ENCODE measurements at regions not wholly inside any gene's neighbourhood (a gene's known extent, or its start where the extent isn't known, plus 50 kb on each side); places are given as distances from the start of the nearest gene placed in this dataset.
A peak's percentile ranks its signal among the peaks of the same experiment; 100 is the strongest.

- no peaks in the 10 kb centered on the region for H3K9me3 ChIP-seq (replicated peaks)
- no peaks in the 10 kb centered on the region for H3K36me3 ChIP-seq
- no peak for DNase-seq
- H3K4me1 ChIP-seq = peaks cover 10% of the 10 kb centered on the region
- no peaks in the 10 kb centered on the region for H3K27me3 ChIP-seq
- no peak overlapping the region for H3K27ac ChIP-seq
- no peak overlapping the region for H3K4me3 ChIP-seq
Measured at GRCh38 chrX:110444996-110445395, 86.3 kb downstream of the RTL9 start.

GRCh38 chrX:110448459-110448858 lies 89.8 kb downstream of the RTL9 start:
- no peak overlapping the region for H3K4me3 ChIP-seq

GRCh38 chrX:110449312-110449711 lies 90.7 kb downstream of the RTL9 start:
- no peak for DNase-seq
- Histone ChIP-seq H3K4me1 (peaks cover 10% of the 10 kb centered on the region), H3K36me3 (no peaks in the 10 kb centered on the region), H3K9me3 (replicated peaks) (no peaks in the 10 kb centered on the region), H3K27ac (no peak overlapping the region), H3K27me3 (no peaks in the 10 kb centered on the region), H3K4me3 (no peak overlapping the region)

More at GRCh38 chrX:110448459-110448858, 89.8 kb downstream of the RTL9 start:
- peak; percentile 72 to 74 for DNase-seq
- Histone ChIP-seq H3K9me3 (replicated peaks) (no peaks in the 10 kb centered on the region), H3K4me1 (peaks cover 10% of the 10 kb centered on the region), H3K27me3 (no peaks in the 10 kb centered on the region), H3K27ac (no peak overlapping the region; the same call in 1 of the 2 replicates), H3K36me3 (no peaks in the 10 kb centered on the region)

GRCh38 chrX:110450050-110450449 lies 91.4 kb downstream of the RTL9 start:
- Histone ChIP-seq H3K36me3 (no peaks in the 10 kb centered on the region), H3K27ac (no peak overlapping the region), H3K4me3 (no peak overlapping the region), H3K9me3 (replicated peaks) (no peaks in the 10 kb centered on the region), H3K4me1 (peaks cover 10% of the 10 kb centered on the region), H3K27me3 (no peaks in the 10 kb centered on the region)
- DNase-seq = peak; percentile 63 to 91

- DNase-seq = no peak
Measured at GRCh38 chrX:110454336-110454735, 95.7 kb downstream of the RTL9 start.

GRCh38 chrX:110462957-110463356 lies 104.3 kb downstream of the RTL9 start:
- Histone ChIP-seq H3K27ac (no peak overlapping the region), H3K4me3 (no peak overlapping the region), H3K27me3 (no peaks in the 10 kb centered on the region), H3K36me3 (no peaks in the 10 kb centered on the region), H3K9me3 (replicated peaks) (no peaks in the 10 kb centered on the region), H3K4me1 (no peaks in the 10 kb centered on the region)
- peak in 1 of 2 experiments; percentile 33 for DNase-seq

More at GRCh38 chrX:110454336-110454735, 95.7 kb downstream of the RTL9 start:
- Histone ChIP-seq H3K4me1 (no peaks in the 10 kb centered on the region), H3K27ac (no peak overlapping the region), H3K9me3 (replicated peaks) (no peaks in the 10 kb centered on the region), H3K36me3 (no peaks in the 10 kb centered on the region), H3K4me3 (no peak overlapping the region), H3K27me3 (no peaks in the 10 kb centered on the region)

- Histone ChIP-seq H3K4me1 (no peaks in the 10 kb centered on the region), H3K36me3 (no peaks in the 10 kb centered on the region), H3K9me3 (replicated peaks) (no peaks in the 10 kb centered on the region), H3K27ac (no peak overlapping the region), H3K27me3 (no peaks in the 10 kb centered on the region), H3K4me3 (no peak overlapping the region)
- no peak for DNase-seq
Measured at GRCh38 chrX:110466790-110467189, 108.1 kb downstream of the RTL9 start.

- no peak overlapping the region for H3K27ac ChIP-seq
- H3K9me3 ChIP-seq (replicated peaks) = no peaks in the 10 kb centered on the region
- H3K36me3 ChIP-seq = no peaks in the 10 kb centered on the region
- no peaks in the 10 kb centered on the region for H3K4me1 ChIP-seq
- no peak for DNase-seq
- no peak overlapping the region for H3K4me3 ChIP-seq
- H3K27me3 ChIP-seq = no peaks in the 10 kb centered on the region
Measured at GRCh38 chrX:110472265-110472664, 113.6 kb downstream of the RTL9 start.

GRCh38 chrX:110477593-110478228 lies 119.1 kb downstream of the RTL9 start:
- no peaks in the 10 kb centered on the region for H3K36me3 ChIP-seq
- no peaks in the 10 kb centered on the region for H3K27me3 ChIP-seq
- no peak overlapping the region for H3K4me3 ChIP-seq
- no peaks in the 10 kb centered on the region for H3K4me1 ChIP-seq
- no peaks in the 10 kb centered on the region for H3K9me3 ChIP-seq (replicated peaks)
- peak; percentile 16 to 45 for DNase-seq
- no peak overlapping the region for H3K27ac ChIP-seq

- Histone ChIP-seq H3K4me1 (peaks cover 7% of the 10 kb centered on the region), H3K36me3 (no peaks in the 10 kb centered on the region), H3K4me3 (peak overlapping the region; percentile 55), H3K27ac (peak overlapping the region; percentile 96), H3K9me3 (replicated peaks) (peaks cover 7% of the 10 kb centered on the region; the same call in 1 of the 2 replicates), H3K27me3 (no peaks in the 10 kb centered on the region)
- DNase-seq = peak; percentile 91 to 95
Measured at GRCh38 chrX:110491846-110492620, 133.4 kb downstream of the RTL9 start.

GRCh38 chrX:110504947-110505346 lies 146.3 kb downstream of the RTL9 start:
- no peak for DNase-seq
- Histone ChIP-seq H3K27me3 (no peaks in the 10 kb centered on the region), H3K36me3 (no peaks in the 10 kb centered on the region), H3K9me3 (replicated peaks) (no peaks in the 10 kb centered on the region), H3K4me3 (no peak overlapping the region), H3K4me1 (peaks cover 10% of the 10 kb centered on the region), H3K27ac (no peak overlapping the region)

- H3K27ac ChIP-seq = peak overlapping the region; percentile 56
- peak; percentile 17 to 42 for DNase-seq
Measured at GRCh38 chrX:110509755-110510532, 151.3 kb downstream of the RTL9 start.

GRCh38 chrX:110511238-110511637 lies 152.6 kb downstream of the RTL9 start:
- Histone ChIP-seq H3K4me1 (peaks cover 16% of the 10 kb centered on the region), H3K4me3 (no peak overlapping the region), H3K27me3 (no peaks in the 10 kb centered on the region), H3K9me3 (replicated peaks) (no peaks in the 10 kb centered on the region), H3K36me3 (no peaks in the 10 kb centered on the region), H3K27ac (no peak overlapping the region)
- DNase-seq = no peak

More at GRCh38 chrX:110509755-110510532, 151.3 kb downstream of the RTL9 start:
- no peaks in the 10 kb centered on the region for H3K27me3 ChIP-seq
- no peak overlapping the region for H3K4me3 ChIP-seq
- no peaks in the 10 kb centered on the region for H3K9me3 ChIP-seq (replicated peaks)
- peaks cover 16% of the 10 kb centered on the region for H3K4me1 ChIP-seq
- no peaks in the 10 kb centered on the region for H3K36me3 ChIP-seq

GRCh38 chrX:110512341-110512740 lies 153.7 kb downstream of the RTL9 start:
- Histone ChIP-seq H3K27me3 (no peaks in the 10 kb centered on the region), H3K9me3 (replicated peaks) (no peaks in the 10 kb centered on the region), H3K27ac (no peak overlapping the region), H3K4me1 (peaks cover 16% of the 10 kb centered on the region), H3K4me3 (no peak overlapping the region), H3K36me3 (no peaks in the 10 kb centered on the region; the same call in 1 of the 2 replicates)
- DNase-seq = no peak

GRCh38 chrX:110514509-110514908 lies 155.9 kb downstream of the RTL9 start:
- Histone ChIP-seq H3K4me3 (no peak overlapping the region), H3K27me3 (no peaks in the 10 kb centered on the region), H3K9me3 (replicated peaks) (no peaks in the 10 kb centered on the region), H3K36me3 (no peaks in the 10 kb centered on the region; the same call in 1 of the 2 replicates), H3K27ac (no peak overlapping the region), H3K4me1 (peaks cover 11% of the 10 kb centered on the region)
- DNase-seq = no peak
